HEK293 (cell line): ENCODE measurements at regions not wholly inside any gene's neighbourhood (a gene's known extent, or its start where the extent isn't known, plus 50 kb on each side); places are given as distances from the start of the nearest gene placed in this dataset.

Source experiments
- CTCF ChIA-PET: fragments of 350-600 bp; formaldehyde crosslinking; extraction: SDS; loops from one replicate; lab custom pipeline; 2021; ENCODE audit warnings: antibody characterized with exemption; lab: Yijun Ruan, JAX
- POLR2A ChIA-PET: fragments of 300-600 bp; formaldehyde crosslinking; extraction: SDS; loops from one replicate; lab custom pipeline; 2020; ENCODE audit warnings: antibody characterized with exemption, inconsistent platforms; lab: Yijun Ruan, JAX
- H3K27ac ChIP-seq: fragments of 200-500 bp; sonication (Bioruptor generic); 2 replicates; pipeline ENCODE4 v1.5.1; 2014; ENCODE audit warnings: low read depth, low read length, control low read depth, inconsistent platforms; ENCODE audit errors: extremely low read depth
- H3K36me3 ChIP-seq, 2 experiments: fragments of 200-500 bp in 1 of 2; sonication (Bioruptor generic) in 1 of 2; 1 replicate in 1 of 2; 2 replicates in 1 of 2; pipeline ENCODE4 v1.5.1; 2014 to 2017; ENCODE audit warnings: inconsistent platforms in 2 of 2, low read length in 2 of 2; ENCODE audit not compliant: control insufficient read depth in 2 of 2, insufficient read depth in 1 of 2
- H3K4me1 ChIP-seq: fragments of 200-500 bp; sonication (Bioruptor generic); 2 replicates; pipeline ENCODE4 v1.5.1; 2014; ENCODE audit warnings: mild to moderate bottlenecking, low read length, inconsistent platforms; ENCODE audit not compliant: control insufficient read depth, insufficient read depth
- H3K4me3 ChIP-seq: 2 replicates; pipeline ENCODE4 v1.5.1; 2011; ENCODE audit warnings: low read depth, mild to moderate bottlenecking, control low read depth, low read length, moderate library complexity
- H3K9me3 ChIP-seq: fragments of 200-500 bp; sonication (Bioruptor generic); 2 replicates; pipeline ENCODE4 v1.5.1; 2014; ENCODE audit warnings: low read depth, low read length, inconsistent platforms; ENCODE audit not compliant: control insufficient read depth, insufficient read depth
- HIC1 ChIP-seq: fragments of 450-650 bp; formaldehyde crosslinking; IDR thresholded peaks from 2 replicates; pipeline ENCODE4 v1.5.1; 2016; ENCODE audit warnings: missing biosample characterization, missing genetic modification characterization
- HOXA7 ChIP-seq: sonication (generic); formaldehyde crosslinking; IDR thresholded peaks from 2 replicates; pipeline ENCODE4 v1.8.1; 2022; ENCODE audit warnings: missing genetic modification reagents, borderline replicate concordance
- PRDM1 ChIP-seq: fragments of 450-650 bp; formaldehyde crosslinking; IDR thresholded peaks from 2 replicates; pipeline ENCODE4; 2016; ENCODE audit warnings: missing biosample characterization, missing genetic modification characterization
- REPIN1 ChIP-seq: fragments of 450-650 bp; formaldehyde crosslinking; IDR thresholded peaks from 2 replicates; pipeline ENCODE4 v1.5.1; 2017; ENCODE audit warnings: missing biosample characterization, missing genetic modification characterization, low read depth
- SALL2 ChIP-seq: fragments of 450-650 bp; formaldehyde crosslinking; IDR thresholded peaks from 2 replicates; pipeline ENCODE4 v1.5.0; 2017; ENCODE audit warnings: missing biosample characterization, mild to moderate bottlenecking, missing genetic modification characterization, borderline replicate concordance
- TCF7L2 ChIP-seq: IDR thresholded peaks from 2 replicates; pipeline ENCODE4 v1.6.1; 2011; ENCODE audit warnings: low read depth, mild to moderate bottlenecking, inconsistent platforms, low read length, moderate library complexity, borderline replicate concordance
- ZBTB1 ChIP-seq: fragments of 450-650 bp; formaldehyde crosslinking; IDR thresholded peaks from 2 replicates; pipeline ENCODE4 v1.5.1; 2016; ENCODE audit warnings: missing biosample characterization, missing genetic modification characterization
- ZBTB21 ChIP-seq: fragments of 450-650 bp; formaldehyde crosslinking; IDR thresholded peaks from 2 replicates; pipeline ENCODE4 v1.5.1; 2017; ENCODE audit warnings: missing biosample characterization, missing genetic modification characterization
- ZBTB7A ChIP-seq: fragments of 450-650 bp; formaldehyde crosslinking; IDR thresholded peaks from 2 replicates; pipeline ENCODE4 v1.5.1; 2016; ENCODE audit warnings: low read depth, missing biosample characterization, missing genetic modification characterization
- ZFP37 ChIP-seq: fragments of 450-650 bp; formaldehyde crosslinking; IDR thresholded peaks from 2 replicates; pipeline ENCODE4 v1.5.1; 2016; ENCODE audit warnings: missing biosample characterization, missing genetic modification characterization
- ZNF146 ChIP-seq: fragments of 450-650 bp; formaldehyde crosslinking; IDR thresholded peaks from 2 replicates; pipeline ENCODE4 v1.5.1; 2016; ENCODE audit warnings: missing biosample characterization, missing genetic modification characterization
- ZNF169 ChIP-seq: fragments of 450-650 bp; formaldehyde crosslinking; IDR thresholded peaks from 2 replicates; pipeline ENCODE4 v1.5.1; 2016; ENCODE audit warnings: missing biosample characterization, missing genetic modification characterization
- ZNF211 ChIP-seq: fragments of 450-650 bp; formaldehyde crosslinking; IDR thresholded peaks from 2 replicates; pipeline ENCODE4 v1.5.1; 2016; ENCODE audit warnings: low read depth, missing biosample characterization, missing genetic modification characterization
- ZNF354C ChIP-seq: fragments of 450-650 bp; formaldehyde crosslinking; IDR thresholded peaks from 2 replicates; pipeline ENCODE4 v1.5.1; 2016; ENCODE audit warnings: missing biosample characterization, missing genetic modification characterization, low read depth, borderline replicate concordance
- ZNF391 ChIP-seq: fragments of 450-650 bp; formaldehyde crosslinking; IDR thresholded peaks from 2 replicates; pipeline ENCODE4 v1.5.1; 2016; ENCODE audit warnings: low read depth, missing biosample characterization, missing genetic modification characterization, borderline replicate concordance
- ZNF423 ChIP-seq: fragments of 450-650 bp; formaldehyde crosslinking; IDR thresholded peaks from 2 replicates; pipeline ENCODE4 v1.5.1; 2016; ENCODE audit warnings: missing biosample characterization, missing genetic modification characterization
- ZNF571 ChIP-seq: fragments of 450-650 bp; formaldehyde crosslinking; IDR thresholded peaks from 2 replicates; pipeline ENCODE4 v1.5.0; 2017; ENCODE audit warnings: missing biosample characterization, missing genetic modification characterization
- ZNF623 ChIP-seq: fragments of 450-650 bp; formaldehyde crosslinking; IDR thresholded peaks from 2 replicates; pipeline ENCODE4 v1.5.1; 2016; ENCODE audit warnings: missing biosample characterization, missing genetic modification characterization
- ZNF654 ChIP-seq: fragments of 450-650 bp; formaldehyde crosslinking; IDR thresholded peaks from 2 replicates; pipeline ENCODE4 v1.5.1; 2016; ENCODE audit warnings: low read depth, missing biosample characterization, missing genetic modification characterization
- ZNF677 ChIP-seq: fragments of 450-650 bp; IDR thresholded peaks from 2 replicates; pipeline ENCODE4 v1.5.0; 2018; ENCODE audit warnings: missing biosample characterization, mild to moderate bottlenecking, missing genetic modification characterization, moderate library complexity
- ZNF692 ChIP-seq: fragments of 450-650 bp; formaldehyde crosslinking; IDR thresholded peaks from 2 replicates; pipeline ENCODE4 v1.5.1; 2016; ENCODE audit warnings: missing biosample characterization, missing genetic modification characterization
- ZNF701 ChIP-seq: fragments of 450-650 bp; formaldehyde crosslinking; IDR thresholded peaks from 2 replicates; pipeline ENCODE4 v1.5.1; 2016; ENCODE audit warnings: missing biosample characterization, missing genetic modification characterization
- ZNF707 ChIP-seq: fragments of 450-650 bp; formaldehyde crosslinking; IDR thresholded peaks from 2 replicates; pipeline ENCODE4 v1.5.1; 2016; ENCODE audit warnings: missing biosample characterization, missing genetic modification characterization
- ZNF747 ChIP-seq: fragments of 450-650 bp; formaldehyde crosslinking; IDR thresholded peaks from 2 replicates; pipeline ENCODE4 v1.5.1; 2016; ENCODE audit warnings: missing biosample characterization, missing genetic modification characterization
- ZSCAN16 ChIP-seq: fragments of 450-650 bp; formaldehyde crosslinking; IDR thresholded peaks from 2 replicates; pipeline ENCODE4 v1.5.1; 2016; ENCODE audit warnings: missing biosample characterization, missing genetic modification characterization
- ZSCAN4 ChIP-seq: fragments of 450-650 bp; formaldehyde crosslinking; IDR thresholded peaks from 2 replicates; pipeline ENCODE4 v1.5.1; 2017; ENCODE audit warnings: missing biosample characterization, missing genetic modification characterization

- TF ChIP-seq ZNF146 (tag by site-specific recombination) = no peak
- no peak for TF ChIP-seq ZBTB21
- TF ChIP-seq REPIN1 = no peak
- no peak for TF ChIP-seq PRDM1
- TF ChIP-seq ZNF423 = no peak
Observed at GRCh38 chr18:65336411-65336810, 414.4 kb upstream of the CDH7 start (continued).

GRCh38 chr18:65329010-65329409 lies 421.8 kb upstream of the CDH7 start:
- no peaks in the 10 kb centered on the region for H3K36me3 ChIP-seq
- no peak overlapping the region for H3K4me3 ChIP-seq
- H3K4me1 ChIP-seq = no peaks in the 10 kb centered on the region
- no peaks in the 10 kb centered on the region for H3K9me3 ChIP-seq
- TF ChIP-seq ZNF169 (tag by site-specific recombination) (no peak), ZNF571 (tag by site-specific recombination) (no peak), ZNF354C (tag by site-specific recombination) (no peak)
- ChIA-PET CTCF (interaction anchor here (0.5 kb wide), 1 partner anchor 23 kb away, joined by 4 read pairs; no protein-coding TSS in a partner anchor), POLR2A (no interaction called here)
- H3K27ac ChIP-seq = no peak overlapping the region

DNA sequence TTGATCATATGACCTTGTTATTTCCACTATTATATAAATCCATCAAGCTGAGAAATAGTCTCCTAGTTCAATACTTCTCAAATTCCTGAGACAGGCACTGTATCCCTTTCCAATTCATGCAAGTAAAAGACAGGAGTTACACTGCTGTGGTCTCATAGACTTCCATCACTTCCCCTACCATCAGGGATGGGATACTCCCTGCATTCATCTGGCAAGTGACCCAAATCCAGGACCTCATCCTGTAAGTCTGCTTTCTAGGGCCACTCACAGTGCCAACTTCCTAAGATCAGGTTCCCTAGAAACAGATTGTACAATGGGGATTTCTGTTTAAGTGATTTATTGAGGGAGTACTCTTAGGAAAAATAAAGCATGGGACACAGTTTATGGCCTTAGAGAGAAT lies 424.0 kb upstream of the CDH7 start:
- Histone ChIP-seq H3K4me1 (no peaks in the 10 kb centered on the region), H3K36me3 (no peaks in the 10 kb centered on the region), H3K4me3 (no peak overlapping the region), H3K27ac (no peak overlapping the region), H3K9me3 (no peaks in the 10 kb centered on the region)
- no peak for TF ChIP-seq ZNF391 (tag by site-specific recombination)
- TF ChIP-seq ZNF423 = no peak
- TF ChIP-seq ZNF692 (tag by site-specific recombination) = no peak
- TF ChIP-seq HOXA7 (CRISPR knock-in tag) = no peak
- no peak for TF ChIP-seq ZSCAN4 (tag by site-specific recombination)
- TF ChIP-seq ZBTB1 (tag by site-specific recombination) = no peak
- TF ChIP-seq ZNF701 = no peak
- TF ChIP-seq ZNF747 = no peak
- TF ChIP-seq ZNF677 = no peak
- no peak for TF ChIP-seq TCF7L2
- TF ChIP-seq ZBTB7A (tag by site-specific recombination) = no peak
- TF ChIP-seq ZNF707 (tag by site-specific recombination) = no peak
- no peak for TF ChIP-seq ZNF211 (tag by site-specific recombination)
- no peak for TF ChIP-seq ZSCAN16 (tag by site-specific recombination)
- no peak for TF ChIP-seq SALL2 (tag by site-specific recombination)
- no peak for TF ChIP-seq HIC1
- no peak for TF ChIP-seq ZNF623 (tag by site-specific recombination)
- no peak for TF ChIP-seq ZFP37
- no peak for TF ChIP-seq ZNF654
- ChIA-PET POLR2A (no interaction called here), CTCF (no interaction called here)
